Neural progenitor cell (in vitro differentiated cells): ENCODE measurements at regions not wholly inside any gene's neighbourhood (a gene's known extent, or its start where the extent isn't known, plus 50 kb on each side); places are given as distances from the start of the nearest gene placed in this dataset.

ENCODE experiments used
- DNase-seq: peaks from one replicate; pipeline ENCODE4 v3.0.0-alpha.2; 2016; ENCODE audit warnings: low spot score
- H2AFZ ChIP-seq: fragments of 200-600 bp; sonication (generic); replicated peaks from 2 replicates; pipeline ENCODE4 v1.6.1; 2016; ENCODE audit warnings: antibody characterized with exemption
- H3F3A ChIP-seq: fragments of 200-600 bp; sonication (generic); 2 replicates; pipeline ENCODE4 v1.6.1; 2016; ENCODE audit warnings: antibody characterized with exemption, low read depth
- H3K27ac ChIP-seq: fragments of 200-600 bp; sonication (generic); 2 replicates; pipeline ENCODE4 v1.5.1; 2016; ENCODE audit warnings: mild to moderate bottlenecking
- H3K27me3 ChIP-seq: fragments of 200-600 bp; sonication (generic); 2 replicates; pipeline ENCODE4 v1.6.1; 2016; ENCODE audit warnings: mild to moderate bottlenecking, moderate library complexity
- H3K36me3 ChIP-seq: fragments of 200-600 bp; sonication (generic); 2 replicates; pipeline ENCODE4 v1.5.1; 2016
- H3K4me1 ChIP-seq: fragments of 200-600 bp; sonication (generic); 2 replicates; pipeline ENCODE4 v1.6.1; 2016; ENCODE audit warnings: mixed run types
- H3K4me2 ChIP-seq: fragments of 200-600 bp; sonication (generic); 2 replicates; pipeline ENCODE4 v1.6.1; 2016
- H3K4me3 ChIP-seq: fragments of 200-600 bp; sonication (generic); 2 replicates; pipeline ENCODE4 v1.5.1; 2016
- H3K79me2 ChIP-seq: fragments of 200-600 bp; sonication (generic); 2 replicates; pipeline ENCODE4 v1.6.1; 2016; ENCODE audit warnings: low read depth
- H3K9ac ChIP-seq: fragments of 200-600 bp; sonication (generic); 2 replicates; pipeline ENCODE4 v1.6.1; 2016
- H3K9me3 ChIP-seq: fragments of 200-600 bp; sonication (generic); 2 replicates; pipeline ENCODE4 v1.5.1; 2016; ENCODE audit warnings: low read depth
- H4K20me1 ChIP-seq: fragments of 200-600 bp; sonication (generic); 2 replicates; pipeline ENCODE4 v1.6.1; 2016; ENCODE audit warnings: low read depth
- H3K27ac Mint-ChIP-seq: 3 replicates; pipeline ENCODE4 v1.8.0; 2021; ENCODE audit warnings: mixed read lengths
- H3K27me3 Mint-ChIP-seq: 2 replicates; pipeline ENCODE4 v1.8.0; 2022; ENCODE audit warnings: low read depth, mild to moderate bottlenecking, inconsistent platforms, moderate library complexity, mixed read lengths; ENCODE audit not compliant: insufficient read depth
- H3K36me3 Mint-ChIP-seq: 3 replicates; pipeline ENCODE4 v1.8.0; 2021; ENCODE audit warnings: mixed read lengths
- H3K4me1 Mint-ChIP-seq: 3 replicates; pipeline ENCODE4 v1.8.0; 2021; ENCODE audit warnings: mixed read lengths
- H3K4me3 Mint-ChIP-seq: 3 replicates; pipeline ENCODE4 v1.8.0; 2021; ENCODE audit warnings: mild to moderate bottlenecking, moderate library complexity, mixed read lengths
- H3K9me3 Mint-ChIP-seq: 3 replicates; pipeline ENCODE4 v1.8.0; 2020; ENCODE audit warnings: mixed read lengths
- CTCF ChIP-seq: fragments of 200-600 bp; sonication (generic); IDR thresholded peaks from 2 replicates; pipeline ENCODE4 v1.5.1; 2017; ENCODE audit warnings: antibody characterized with exemption, mild to moderate bottlenecking
- EZH2 ChIP-seq: fragments of 200-600 bp; sonication (generic); IDR thresholded peaks from 2 replicates; pipeline ENCODE4 v1.6.1; 2017; ENCODE audit warnings: antibody characterized with exemption, mild to moderate bottlenecking, moderate library complexity
- EZH2phosphoT487 ChIP-seq: fragments of 200-600 bp; sonication (generic); IDR thresholded peaks from 2 replicates; pipeline ENCODE4 v1.6.1; 2017; ENCODE audit warnings: antibody characterized with exemption

DNA sequence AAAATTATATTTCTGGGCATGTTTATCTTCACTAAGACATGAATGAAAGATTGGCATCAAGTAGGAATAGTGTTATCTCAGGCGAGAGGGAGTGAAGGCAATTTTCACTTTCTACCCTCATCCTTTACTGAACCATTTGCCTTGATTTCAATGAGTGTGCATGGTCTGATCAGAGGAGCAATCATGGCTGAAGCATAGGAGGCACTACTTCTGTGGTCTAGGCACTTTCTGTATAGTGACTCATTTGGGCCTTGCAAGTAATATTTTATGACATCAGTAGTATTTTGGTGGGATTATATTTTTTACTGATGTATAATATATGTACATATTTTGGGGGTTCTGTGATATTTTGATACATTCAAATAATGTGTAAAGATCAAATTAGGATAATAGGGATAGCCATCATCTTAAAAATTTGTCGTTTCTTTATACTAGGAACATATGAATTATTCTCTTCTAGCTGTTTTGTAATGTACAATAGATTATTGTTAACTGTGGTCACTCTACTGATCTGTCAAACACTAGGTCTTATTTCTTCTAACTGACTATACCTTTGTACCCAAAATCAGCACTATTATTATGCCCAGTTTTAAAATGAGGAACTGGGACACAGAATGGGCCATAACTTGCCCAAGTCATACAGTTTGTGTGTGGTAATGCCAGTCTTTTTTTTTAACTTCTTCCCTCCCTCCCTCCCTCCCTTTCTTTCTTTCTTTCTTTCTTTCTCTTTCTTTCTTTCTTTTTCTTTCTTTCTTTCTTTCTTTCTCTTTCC lies 101.9 kb downstream of the RAB11FIP2 start:
- Histone ChIP-seq H3K27me3 (no peaks in the 10 kb centered on the region), H3K4me3 (no peak overlapping the region), H3K9me3 (no peaks in the 10 kb centered on the region), H3K4me1 (peaks cover 16% of the 10 kb centered on the region), H3K4me2 (no peak overlapping the region), H3F3A (peaks cover 4% of the 10 kb centered on the region), H3K79me2 (no peaks in the 10 kb centered on the region), H2AFZ (no peak overlapping the region), H3K27ac (no peak overlapping the region), H3K9ac (no peak overlapping the region), H3K36me3 (no peaks in the 10 kb centered on the region), H4K20me1 (no peaks in the 10 kb centered on the region)
- Mint-ChIP-seq H3K9me3 (peaks cover 2% of the 10 kb centered on the region), H3K36me3 (no peaks in the 10 kb centered on the region), H3K27ac (no peak overlapping the region), H3K4me3 (no peak overlapping the region), H3K27me3 (peaks cover 3% of the 10 kb centered on the region), H3K4me1 (no peaks in the 10 kb centered on the region)
- DNase-seq: no peak
- no peak for TF ChIP-seq EZH2
- no peak for TF ChIP-seq EZH2phosphoT487
- no peak for TF ChIP-seq CTCF

DNA sequence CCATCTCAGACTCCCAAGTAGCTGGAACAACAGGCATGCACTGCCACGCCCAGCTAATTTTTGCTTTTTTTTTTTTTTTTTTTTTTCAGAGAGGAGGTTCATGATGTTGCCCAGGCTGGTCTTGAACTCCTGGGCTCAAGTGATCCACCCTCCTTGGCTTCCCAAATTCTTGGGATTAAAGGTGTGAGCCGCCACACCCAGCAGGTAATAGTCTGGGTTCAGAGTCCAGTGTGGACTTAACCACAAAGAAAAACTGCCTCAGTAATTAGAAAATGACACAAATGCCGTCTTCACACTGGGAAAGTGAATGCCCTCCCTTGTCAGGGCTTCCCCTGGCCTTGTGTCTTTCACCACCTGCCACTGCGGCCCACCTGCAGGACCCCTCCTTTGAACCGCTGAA lies 101.1 kb downstream of the RAB11FIP2 start:
- Mint-ChIP-seq H3K27me3 (no peaks in the 10 kb centered on the region), H3K4me1 (no peaks in the 10 kb centered on the region), H3K36me3 (no peaks in the 10 kb centered on the region), H3K4me3 (no peak overlapping the region), H3K27ac (no peak overlapping the region), H3K9me3 (peaks cover 2% of the 10 kb centered on the region)
- Histone ChIP-seq H3K79me2 (no peaks in the 10 kb centered on the region), H3K9ac (no peak overlapping the region), H3K27ac (no peak overlapping the region), H3K27me3 (no peaks in the 10 kb centered on the region), H3F3A (peaks cover 4% of the 10 kb centered on the region), H3K36me3 (no peaks in the 10 kb centered on the region), H2AFZ (no peak overlapping the region), H3K4me2 (no peak overlapping the region), H3K4me1 (peaks cover 16% of the 10 kb centered on the region), H3K4me3 (no peak overlapping the region), H4K20me1 (no peaks in the 10 kb centered on the region), H3K9me3 (no peaks in the 10 kb centered on the region)
- DNase-seq: no peak
- TF ChIP-seq CTCF: no peak
- no peak for TF ChIP-seq EZH2
- no peak for TF ChIP-seq EZH2phosphoT487

DNA sequence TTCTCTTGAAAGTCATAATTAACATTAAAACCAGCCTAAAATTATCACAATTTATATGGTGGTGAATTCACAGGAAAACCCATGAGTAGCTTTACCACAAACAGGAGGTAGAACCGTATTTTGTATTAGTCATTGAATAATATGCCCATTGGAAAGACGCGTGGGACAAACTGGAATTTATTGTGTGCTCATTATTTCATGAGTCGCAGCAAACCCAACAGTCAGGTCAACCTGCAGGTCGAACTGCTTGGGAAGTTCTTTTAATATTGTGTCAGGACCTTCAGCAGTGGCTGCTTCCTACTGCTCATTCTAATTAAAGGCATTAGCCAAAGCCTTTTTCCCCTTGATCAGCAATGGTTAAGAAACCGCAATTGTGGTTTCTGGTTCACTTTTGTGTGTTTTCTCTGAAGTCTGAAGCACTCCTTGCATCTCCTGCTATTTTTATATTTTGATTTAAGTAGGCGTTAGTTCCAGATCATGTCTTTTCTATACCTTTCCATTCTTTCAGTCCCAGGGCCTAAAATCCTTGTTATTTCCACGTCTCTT lies 100.1 kb downstream of the RAB11FIP2 start:
- Mint-ChIP-seq H3K27me3 (peaks cover 2% of the 10 kb centered on the region), H3K4me1 (no peaks in the 10 kb centered on the region), H3K27ac (no peak overlapping the region), H3K4me3 (no peak overlapping the region), H3K36me3 (no peaks in the 10 kb centered on the region), H3K9me3 (peaks cover 2% of the 10 kb centered on the region)
- Histone ChIP-seq H3K36me3 (no peaks in the 10 kb centered on the region), H3K4me3 (no peak overlapping the region), H3F3A (peaks cover 4% of the 10 kb centered on the region), H3K4me1 (peaks cover 16% of the 10 kb centered on the region), H3K4me2 (no peak overlapping the region), H3K79me2 (no peaks in the 10 kb centered on the region), H3K27ac (no peak overlapping the region), H3K9me3 (no peaks in the 10 kb centered on the region), H3K9ac (no peak overlapping the region), H4K20me1 (no peaks in the 10 kb centered on the region), H3K27me3 (no peaks in the 10 kb centered on the region), H2AFZ (no peak overlapping the region)
- no peak for DNase-seq
- TF ChIP-seq EZH2phosphoT487 (no peak), EZH2 (no peak), CTCF (no peak)
